RCC 7860 (cell line): ENCODE measurements at regions not wholly inside any gene's neighbourhood (a gene's known extent, or its start where the extent isn't known, plus 50 kb on each side); places are given as distances from the start of the nearest gene placed in this dataset.
"Not testable (repeated sequence)": the region's sequence is repeated elsewhere in the genome, so short reads cannot be mapped to it uniquely, and the experiment has no call there.

Experiments used
- DNase-seq: peaks from one replicate; pipeline ENCODE4 v3.0.0-alpha.2; 2015; ENCODE audit warnings: low spot score
- FAIRE-seq: peaks from 2 replicates; lab custom pipeline; 2012; peaks lifted over from hg19 to GRCh38; lab: Jason Lieb, UNC

DNA sequence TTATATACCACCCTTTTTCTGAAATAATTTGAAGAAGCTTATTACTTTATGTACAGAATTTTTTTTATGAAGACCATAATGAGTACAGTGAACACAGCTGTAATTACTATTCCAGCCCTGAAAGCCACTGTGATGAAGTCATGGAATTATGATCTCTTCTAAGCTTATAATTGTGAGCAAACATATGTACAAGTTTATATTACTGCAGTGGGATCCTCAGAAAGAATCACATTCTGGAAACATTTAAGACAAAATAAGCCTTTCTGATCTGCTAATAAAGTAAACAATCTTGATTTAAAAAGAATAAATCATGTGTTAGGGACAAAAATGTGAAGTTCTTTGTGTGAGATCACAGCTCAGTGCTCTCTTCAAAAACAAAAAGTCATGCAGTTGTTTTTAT lies 560.4 kb downstream of the CD109 start:
- no peak for FAIRE-seq
- no peak for DNase-seq

DNA sequence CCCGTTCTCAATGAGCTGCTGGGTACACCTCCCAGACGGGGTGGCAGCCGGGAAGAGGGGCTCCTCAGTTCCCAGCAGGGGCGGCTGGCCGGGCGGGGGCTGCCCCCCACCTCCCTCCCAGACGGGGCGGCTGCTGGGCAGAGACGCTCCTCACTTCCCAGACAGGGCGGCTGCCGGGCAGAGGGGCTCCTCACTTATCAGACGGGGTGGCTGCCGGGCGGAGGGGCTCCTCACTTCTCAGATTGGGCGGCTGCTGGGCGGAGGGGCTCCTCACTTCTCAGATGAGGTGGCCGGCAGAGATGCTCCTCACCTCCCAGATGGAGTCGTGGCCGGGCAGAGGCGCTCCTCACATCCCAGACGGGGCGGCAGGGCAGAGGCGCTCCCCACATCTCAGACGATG lies 559.0 kb downstream of the CD109 start:
- DNase-seq, FAIRE-seq: not testable (repeated sequence)

DNA sequence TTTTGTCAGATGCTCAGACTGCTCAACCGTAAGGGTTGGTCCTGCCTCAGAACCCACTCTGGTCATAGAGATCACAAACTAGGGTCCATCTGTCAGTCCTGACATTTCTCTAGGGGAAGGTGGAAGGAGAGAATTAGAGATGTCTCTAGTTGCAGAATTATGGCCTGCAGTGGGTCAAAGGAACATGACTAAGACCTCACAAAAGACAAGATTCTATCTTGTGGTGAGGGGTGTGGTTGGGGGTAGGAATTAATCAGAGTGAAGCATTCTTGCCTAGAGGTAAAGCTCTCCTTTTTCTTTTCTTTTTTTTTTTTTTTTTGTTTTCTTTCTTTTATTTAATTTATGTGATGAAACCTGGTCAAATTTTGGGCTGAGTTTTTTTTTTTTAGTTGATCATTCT lies 558.1 kb downstream of the CD109 start:
- not testable (repeated sequence) for DNase-seq, FAIRE-seq

GRCh38 chr6:74253261-74253660 lies 557.3 kb downstream of the CD109 start:
- DNase-seq (no peak), FAIRE-seq (no peak)

- FAIRE-seq (no peak), DNase-seq (no peak)
These were observed 554.3 kb downstream of the CD109 start for GRCh38 chr6:74250161-74250818.

- no peak for FAIRE-seq
- DNase-seq, result no peak
These were observed 553.7 kb downstream of the CD109 start for GRCh38 chr6:74249658-74250057.

DNA sequence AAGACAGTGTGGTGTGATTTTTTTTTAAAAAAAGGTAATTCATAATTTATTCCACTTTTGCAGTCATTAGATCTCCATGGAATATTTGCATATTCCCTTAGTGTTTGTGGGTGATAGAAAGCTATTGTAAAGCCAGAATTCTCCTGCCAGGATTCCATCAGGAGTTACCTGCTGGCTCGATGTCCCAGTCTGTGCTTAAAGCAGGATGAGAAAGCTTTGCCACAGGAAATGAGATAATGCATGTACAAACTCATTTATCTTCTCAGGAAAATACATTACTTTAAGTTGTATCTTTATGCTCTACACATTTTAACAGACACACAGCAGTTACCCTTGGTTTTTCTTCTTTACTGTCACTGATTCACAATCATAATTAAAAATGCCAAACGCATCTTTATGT lies 553.0 kb downstream of the CD109 start:
- no peak for DNase-seq
- no peak for FAIRE-seq

DNA sequence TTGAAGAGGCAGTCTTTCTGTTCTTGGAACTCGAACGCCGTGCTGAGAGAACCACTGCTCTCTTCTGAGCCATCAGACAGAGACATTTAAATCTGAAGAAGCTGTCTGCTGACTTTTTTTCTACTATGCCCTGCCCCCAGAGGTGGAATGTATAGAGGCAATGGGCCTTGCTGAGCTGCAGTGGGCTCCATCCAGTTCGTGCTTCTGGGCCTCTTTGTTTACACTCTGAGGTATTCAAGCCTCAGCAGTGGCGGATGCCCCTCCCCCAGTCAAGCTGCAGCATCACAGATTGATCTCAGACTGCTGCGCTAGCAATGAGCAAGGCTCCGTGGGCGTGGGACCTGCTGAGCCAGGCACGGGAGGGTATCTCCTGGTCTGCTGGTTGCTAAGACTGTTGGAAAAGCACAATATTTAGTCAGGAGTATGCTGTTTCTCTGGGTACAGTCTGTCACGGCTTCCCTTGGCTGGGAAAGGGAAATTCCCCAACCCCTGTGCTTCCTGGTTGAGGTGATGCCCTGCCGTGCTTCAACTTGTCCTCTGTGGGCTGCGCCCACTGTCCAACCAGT lies 526.8 kb downstream of the CD109 start:
- DNase-seq (no peak), FAIRE-seq (no peak)

DNA sequence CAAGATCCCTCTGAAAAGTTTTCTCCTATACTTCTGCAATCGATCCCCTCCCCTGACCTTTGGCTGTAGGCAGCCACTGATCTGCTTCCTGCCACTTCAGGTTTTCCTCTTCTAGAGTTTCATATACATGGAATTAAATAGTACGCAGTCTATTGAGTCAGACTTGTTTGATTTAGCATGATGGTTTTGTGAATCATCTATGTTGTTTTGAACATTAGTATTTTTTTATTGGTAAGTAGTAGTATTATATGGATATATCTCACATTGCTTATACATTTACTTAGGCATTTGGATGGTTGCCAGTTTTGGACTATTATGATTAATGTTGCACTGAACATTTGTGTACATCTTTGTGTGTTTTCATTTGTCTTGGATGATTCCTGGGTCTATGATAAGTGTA lies 518.0 kb downstream of the CD109 start:
- FAIRE-seq (no peak), DNase-seq (no peak)

DNA sequence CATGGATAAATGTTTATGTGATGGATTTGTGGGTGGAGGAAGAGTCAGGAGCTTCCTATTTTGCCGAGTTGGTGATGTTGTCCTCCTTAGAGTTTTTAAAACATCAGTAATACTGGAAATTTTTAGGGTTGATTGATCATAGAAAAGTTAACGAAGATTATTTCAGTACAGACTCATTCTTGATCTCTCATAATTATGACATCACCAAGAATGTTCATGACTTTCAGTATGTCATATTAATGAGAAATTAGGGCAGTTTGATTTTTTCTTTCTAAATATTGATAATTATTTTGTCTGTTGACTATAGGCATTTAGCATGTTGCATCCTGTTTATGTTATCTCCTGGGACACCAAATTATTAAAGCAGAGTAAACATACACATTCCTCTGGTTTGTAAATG lies 512.2 kb downstream of the CD109 start:
- no peak for DNase-seq
- FAIRE-seq, result no peak

- DNase-seq, result no peak
- no peak for FAIRE-seq
These were observed 503.4 kb downstream of the CD109 start for GRCh38 chr6:74199215-74199915.

- no peak for DNase-seq
- FAIRE-seq, result no peak
These were observed 501.3 kb downstream of the CD109 start for GRCh38 chr6:74197310-74197709.

GRCh38 chr6:74187811-74188210 lies 491.8 kb downstream of the CD109 start:
- FAIRE-seq (no peak), DNase-seq (no peak)

GRCh38 chr6:74182992-74183391 lies 487.0 kb downstream of the CD109 start:
- FAIRE-seq (no peak), DNase-seq (no peak)

- no peak for DNase-seq
- no peak for FAIRE-seq
These were observed 485.5 kb downstream of the CD109 start for GRCh38 chr6:74181471-74181870.

GRCh38 chr6:74177506-74177905 lies 481.5 kb downstream of the CD109 start:
- DNase-seq (no peak), FAIRE-seq (no peak)

- not testable (repeated sequence) for FAIRE-seq, DNase-seq
These were observed 474.5 kb downstream of the CD109 start for GRCh38 chr6:74170550-74170949.

DNA sequence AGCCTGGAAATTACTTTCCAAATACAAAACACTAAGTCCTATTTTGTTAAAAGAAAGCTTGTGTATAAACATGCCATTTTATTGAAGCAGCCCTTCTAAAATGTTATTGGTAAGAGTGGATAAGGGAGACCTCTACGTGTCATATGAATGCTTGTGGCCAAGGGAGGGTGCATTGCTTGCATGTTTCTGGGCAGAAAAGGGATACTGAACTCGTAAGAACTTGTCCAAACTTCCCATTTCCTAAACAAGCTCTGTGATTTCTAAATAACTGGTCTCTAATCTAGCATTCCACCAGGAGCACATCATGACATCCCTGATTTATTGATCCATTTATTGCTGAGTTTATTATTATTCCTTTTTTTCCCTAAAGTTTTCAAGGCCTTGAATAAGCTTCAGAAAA lies 474.1 kb downstream of the CD109 start:
- DNase-seq, result no peak
- FAIRE-seq, result no peak

- DNase-seq (no peak), FAIRE-seq (no peak)
These were observed 472.0 kb downstream of the CD109 start for GRCh38 chr6:74167976-74168375.

DNA sequence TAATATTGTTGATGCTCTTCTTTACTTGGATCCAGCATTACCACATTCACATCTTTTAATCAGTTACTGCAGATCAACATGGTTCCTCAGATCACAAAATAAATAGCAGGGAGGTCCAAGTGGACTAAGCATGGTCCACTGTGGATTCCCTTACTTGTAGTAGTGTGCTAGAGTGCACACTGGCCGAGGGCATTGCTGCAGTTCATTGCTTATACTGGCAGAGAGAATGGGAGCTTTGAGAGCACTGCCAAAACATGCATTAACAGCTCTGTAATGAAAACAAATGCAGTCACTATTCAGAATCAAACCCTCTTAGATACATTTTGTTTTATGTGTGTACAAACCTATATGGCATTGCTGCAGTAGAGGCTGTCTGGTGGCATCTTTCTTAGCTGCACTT lies 471.5 kb downstream of the CD109 start:
- FAIRE-seq, result no peak
- DNase-seq, result no peak

GRCh38 chr6:74166849-74167248 lies 470.8 kb downstream of the CD109 start:
- FAIRE-seq (no peak), DNase-seq (no peak)

GRCh38 chr6:74161380-74161779 lies 465.4 kb downstream of the CD109 start:
- FAIRE-seq (no peak), DNase-seq (no peak)
